ENCODE measurements at regions not wholly inside any gene's neighbourhood (a gene's known extent, or its start where the extent isn't known, plus 50 kb on each side); places are given as distances from the start of the nearest gene placed in this dataset.

GRCh38 chr15:29945943-29946596 is 123.8 kb upstream of the TJP1 start:
- Histone ChIP-seq H3K4me3 (ENCODE audit: low read depth in 1 of 2, low read length in 2 of 2) (no peak overlapping the region), H3K27me3 (ENCODE audit: low read depth, low read length) (no peaks in the 10 kb centered on the region), H3K9me3 (ENCODE audit: control insufficient read depth in 1 of 2, low read length in 2 of 2) (no peaks in the 10 kb centered on the region), H3K4me1 (ENCODE audit: control insufficient read depth in 1 of 2, insufficient read depth in 2 of 2, low read length in 2 of 2) (no peaks in the 10 kb centered on the region), H3K36me3 (ENCODE audit: control insufficient read depth in 1 of 2, insufficient read depth in 2 of 2, low read length in 2 of 2) (no peaks in the 10 kb centered on the region), H3K27ac (ENCODE audit: low read length) (no peak overlapping the region)

GRCh38 chr15:29944925-29945324 is 122.7 kb upstream of the TJP1 start:
- H3K27me3 ChIP-seq (ENCODE audit: low read depth, low read length): no peaks in the 10 kb centered on the region
- H3K27ac ChIP-seq (ENCODE audit: low read length): no peak overlapping the region
- H3K4me3 ChIP-seq (ENCODE audit: low read depth in 1 of 2, low read length in 2 of 2): no peak overlapping the region
- no peaks in the 10 kb centered on the region for H3K4me1 ChIP-seq (ENCODE audit: control insufficient read depth in 1 of 2, insufficient read depth in 2 of 2, low read length in 2 of 2)
- no peaks in the 10 kb centered on the region for H3K36me3 ChIP-seq (ENCODE audit: control insufficient read depth in 1 of 2, insufficient read depth in 2 of 2, low read length in 2 of 2)
- H3K9me3 ChIP-seq (ENCODE audit: control insufficient read depth in 1 of 2, low read length in 2 of 2): no peaks in the 10 kb centered on the region

- Histone ChIP-seq H3K27ac (ENCODE audit: low read length) (no peak overlapping the region), H3K27me3 (ENCODE audit: low read depth, low read length) (no peaks in the 10 kb centered on the region), H3K9me3 (ENCODE audit: control insufficient read depth in 1 of 2, low read length in 2 of 2) (no peaks in the 10 kb centered on the region), H3K4me3 (ENCODE audit: low read depth in 1 of 2, low read length in 2 of 2) (no peak overlapping the region), H3K36me3 (ENCODE audit: control insufficient read depth in 1 of 2, insufficient read depth in 2 of 2, low read length in 2 of 2) (no peaks in the 10 kb centered on the region), H3K4me1 (ENCODE audit: control insufficient read depth in 1 of 2, insufficient read depth in 2 of 2, low read length in 2 of 2) (no peaks in the 10 kb centered on the region)
These were observed 120.3 kb upstream of the TJP1 start for GRCh38 chr15:29942548-29942947.

- H3K4me1 ChIP-seq (ENCODE audit: control insufficient read depth in 1 of 2, insufficient read depth in 2 of 2, low read length in 2 of 2): no peaks in the 10 kb centered on the region
- no peaks in the 10 kb centered on the region for H3K27me3 ChIP-seq (ENCODE audit: low read depth, low read length)
- H3K27ac ChIP-seq (ENCODE audit: low read length): no peak overlapping the region
- H3K36me3 ChIP-seq (ENCODE audit: control insufficient read depth in 1 of 2, insufficient read depth in 2 of 2, low read length in 2 of 2): no peaks in the 10 kb centered on the region
- no peaks in the 10 kb centered on the region for H3K9me3 ChIP-seq (ENCODE audit: control insufficient read depth in 1 of 2, low read length in 2 of 2)
- no peak overlapping the region for H3K4me3 ChIP-seq (ENCODE audit: low read depth in 1 of 2, low read length in 2 of 2)
These were observed 119.9 kb upstream of the TJP1 start for GRCh38 chr15:29942143-29942542.

- no peaks in the 10 kb centered on the region for H3K9me3 ChIP-seq (ENCODE audit: control insufficient read depth in 1 of 2, low read length in 2 of 2)
- H3K36me3 ChIP-seq (ENCODE audit: control insufficient read depth in 1 of 2, insufficient read depth in 2 of 2, low read length in 2 of 2): no peaks in the 10 kb centered on the region
- no peak overlapping the region for H3K4me3 ChIP-seq (ENCODE audit: low read depth in 1 of 2, low read length in 2 of 2)
- H3K4me1 ChIP-seq (ENCODE audit: control insufficient read depth in 1 of 2, insufficient read depth in 2 of 2, low read length in 2 of 2): no peaks in the 10 kb centered on the region
- no peaks in the 10 kb centered on the region for H3K27me3 ChIP-seq (ENCODE audit: low read depth, low read length)
- no peak overlapping the region for H3K27ac ChIP-seq (ENCODE audit: low read length)
These were observed 117.1 kb upstream of the TJP1 start for GRCh38 chr15:29939404-29939803.

- Histone ChIP-seq H3K4me1 (ENCODE audit: control insufficient read depth in 1 of 2, insufficient read depth in 2 of 2, low read length in 2 of 2) (no peaks in the 10 kb centered on the region), H3K4me3 (ENCODE audit: low read depth in 1 of 2, low read length in 2 of 2) (no peak overlapping the region), H3K36me3 (ENCODE audit: control insufficient read depth in 1 of 2, insufficient read depth in 2 of 2, low read length in 2 of 2) (no peaks in the 10 kb centered on the region), H3K27ac (ENCODE audit: low read length) (no peak overlapping the region), H3K27me3 (ENCODE audit: low read depth, low read length) (no peaks in the 10 kb centered on the region), H3K9me3 (ENCODE audit: control insufficient read depth in 1 of 2, low read length in 2 of 2) (no peaks in the 10 kb centered on the region)
These were observed 116.4 kb upstream of the TJP1 start for GRCh38 chr15:29938361-29939335.

GRCh38 chr15:29937956-29938355 is 115.7 kb upstream of the TJP1 start:
- H3K27ac ChIP-seq (ENCODE audit: low read length): no peak overlapping the region

GRCh38 chr15:29936353-29937049 is 114.2 kb upstream of the TJP1 start:
- Histone ChIP-seq H3K9me3 (ENCODE audit: control insufficient read depth in 1 of 2, low read length in 2 of 2) (no peaks in the 10 kb centered on the region), H3K4me1 (ENCODE audit: control insufficient read depth in 1 of 2, insufficient read depth in 2 of 2, low read length in 2 of 2) (no peaks in the 10 kb centered on the region), H3K27ac (ENCODE audit: low read length) (no peak overlapping the region), H3K36me3 (ENCODE audit: control insufficient read depth in 1 of 2, insufficient read depth in 2 of 2, low read length in 2 of 2) (no peaks in the 10 kb centered on the region), H3K4me3 (ENCODE audit: low read depth in 1 of 2, low read length in 2 of 2) (no peak overlapping the region), H3K27me3 (ENCODE audit: low read depth, low read length) (no peaks in the 10 kb centered on the region)

More at GRCh38 chr15:29937956-29938355, 115.7 kb upstream of the TJP1 start:
- H3K36me3 ChIP-seq (ENCODE audit: control insufficient read depth in 1 of 2, insufficient read depth in 2 of 2, low read length in 2 of 2): no peaks in the 10 kb centered on the region
- H3K4me3 ChIP-seq (ENCODE audit: low read depth in 1 of 2, low read length in 2 of 2): no peak overlapping the region
- no peaks in the 10 kb centered on the region for H3K27me3 ChIP-seq (ENCODE audit: low read depth, low read length)
- no peaks in the 10 kb centered on the region for H3K4me1 ChIP-seq (ENCODE audit: control insufficient read depth in 1 of 2, insufficient read depth in 2 of 2, low read length in 2 of 2)
- no peaks in the 10 kb centered on the region for H3K9me3 ChIP-seq (ENCODE audit: control insufficient read depth in 1 of 2, low read length in 2 of 2)

- Histone ChIP-seq H3K27ac (ENCODE audit: low read length) (no peak overlapping the region), H3K27me3 (ENCODE audit: low read depth, low read length) (no peaks in the 10 kb centered on the region), H3K9me3 (ENCODE audit: control insufficient read depth in 1 of 2, low read length in 2 of 2) (no peaks in the 10 kb centered on the region), H3K36me3 (ENCODE audit: control insufficient read depth in 1 of 2, insufficient read depth in 2 of 2, low read length in 2 of 2) (no peaks in the 10 kb centered on the region), H3K4me1 (ENCODE audit: control insufficient read depth in 1 of 2, insufficient read depth in 2 of 2, low read length in 2 of 2) (no peaks in the 10 kb centered on the region), H3K4me3 (ENCODE audit: low read depth in 1 of 2, low read length in 2 of 2) (no peak overlapping the region)
These were observed 113.2 kb upstream of the TJP1 start for GRCh38 chr15:29935296-29936004.

GRCh38 chr15:29934251-29934650 is 112.0 kb upstream of the TJP1 start:
- H3K9me3 ChIP-seq (ENCODE audit: control insufficient read depth in 1 of 2, low read length in 2 of 2): no peaks in the 10 kb centered on the region
- H3K27me3 ChIP-seq (ENCODE audit: low read depth, low read length): no peaks in the 10 kb centered on the region
- no peak overlapping the region for H3K27ac ChIP-seq (ENCODE audit: low read length)
- H3K4me1 ChIP-seq (ENCODE audit: control insufficient read depth in 1 of 2, insufficient read depth in 2 of 2, low read length in 2 of 2): no peaks in the 10 kb centered on the region
- H3K36me3 ChIP-seq (ENCODE audit: control insufficient read depth in 1 of 2, insufficient read depth in 2 of 2, low read length in 2 of 2): no peaks in the 10 kb centered on the region
- no peak overlapping the region for H3K4me3 ChIP-seq (ENCODE audit: low read depth in 1 of 2, low read length in 2 of 2)

Measured in muscle layer of duodenum (tissue), 2 donors.